ENCODE measurements at regions not wholly inside any gene's neighbourhood (a gene's known extent, or its start where the extent isn't known, plus 50 kb on each side); places are given as distances from the start of the nearest gene placed in this dataset.

- TF ChIP-seq SP1 (IDR thresholded peaks at IDR 0.05; ENCODE audit: low read depth, low read length) (no peak), RNF2 (IDR thresholded peaks at IDR 0.05; ENCODE audit: borderline replicate concordance, low read depth, low read length, missing control alignments, poor library complexity, severe bottlenecking) (no peak), JUND (IDR thresholded peaks at IDR 0.05; ENCODE audit: low read length) (no peak), SP4 (IDR thresholded peaks at IDR 0.05; ENCODE audit: low read length) (no peak), SIRT6 (IDR thresholded peaks at IDR 0.05; ENCODE audit: low read length) (no peak), BRCA1 (IDR thresholded peaks at IDR 0.05; ENCODE audit: low read depth, low read length) (no peak)
Measured at GRCh38 chr6:97805596-97805995, 522.6 kb upstream of the MMS22L start (continued).
